ENCODE measurements at regions not wholly inside any gene's neighbourhood (a gene's known extent, or its start where the extent isn't known, plus 50 kb on each side); places are given as distances from the start of the nearest gene placed in this dataset.

DNA sequence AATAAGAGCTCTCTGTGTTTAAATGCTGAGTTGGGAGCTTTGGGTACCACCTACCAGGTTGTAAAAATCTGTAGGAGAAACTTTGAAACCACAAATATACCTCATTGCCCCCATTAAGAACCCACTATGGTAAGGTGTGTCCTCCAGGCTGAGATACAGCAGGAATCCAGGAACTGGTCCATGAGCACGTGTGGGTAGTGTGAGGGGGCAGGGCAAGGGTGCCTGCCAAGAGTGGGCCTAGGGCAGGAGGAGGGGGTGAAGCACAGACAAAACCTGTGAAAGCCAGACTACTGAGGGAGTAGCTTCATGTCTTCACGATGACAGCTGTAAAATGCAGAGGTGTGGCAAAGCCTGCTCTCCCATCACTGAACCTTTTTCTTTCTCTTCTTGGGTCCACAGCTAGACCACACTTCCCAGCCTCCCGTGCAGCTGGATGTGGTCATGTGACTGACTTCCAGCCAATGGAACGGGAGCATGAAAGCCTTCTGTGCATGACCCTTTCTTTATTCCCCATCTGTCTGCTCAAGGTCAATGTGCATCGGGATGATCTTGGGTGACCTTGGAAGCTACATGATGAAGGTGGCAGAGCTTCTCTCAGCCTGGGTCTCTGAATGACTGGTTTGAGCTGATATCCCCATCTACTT is 51.1 kb upstream of the POMGNT2 start:
- in situ Hi-C loops (cut with HindIII; ENCODE audit: low sequenced_read_pairs), result no loop called here

DNA sequence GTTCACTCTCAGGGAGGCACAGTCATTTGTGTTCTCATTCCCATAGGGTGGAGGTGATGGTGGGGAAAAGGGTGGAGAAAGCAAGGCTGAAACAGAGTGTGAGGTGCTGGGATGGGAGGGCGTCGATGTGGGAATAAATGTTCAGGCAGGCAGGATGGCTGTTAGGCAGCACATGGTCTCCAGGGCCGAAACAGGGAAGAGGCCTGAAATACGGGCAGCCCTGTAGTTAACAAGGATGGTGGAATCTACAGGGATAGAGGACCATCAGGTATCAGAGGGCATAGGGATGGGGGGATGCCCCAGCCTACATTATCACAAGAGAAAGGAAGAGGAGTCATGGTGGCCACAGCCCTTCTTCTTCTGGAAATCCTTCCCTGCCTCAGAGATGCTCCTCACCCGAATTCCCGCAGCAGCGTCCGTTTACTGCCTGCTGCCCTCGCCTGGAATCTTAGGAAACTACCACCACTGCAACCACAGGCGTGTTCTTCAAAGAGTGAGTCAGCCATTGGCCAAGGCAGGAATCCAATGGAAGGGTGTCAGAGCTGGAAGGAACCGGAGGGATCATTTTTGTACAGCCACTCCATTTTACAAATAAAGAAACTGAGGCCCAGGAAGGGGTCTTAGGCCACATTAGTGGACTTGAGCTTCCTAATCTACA is 49.7 kb upstream of the POMGNT2 start:
- in situ Hi-C loops (cut with HindIII; ENCODE audit: low sequenced_read_pairs), result no loop called here
